Retinal pigment epithelial cell (primary cell): ENCODE measurements at regions not wholly inside any gene's neighbourhood (a gene's known extent, or its start where the extent isn't known, plus 50 kb on each side); places are given as distances from the start of the nearest gene placed in this dataset.
A peak's percentile ranks its signal among the peaks of the same experiment; 100 is the strongest.
"Not testable (repeated sequence)": the region's sequence is repeated elsewhere in the genome, so short reads cannot be mapped to it uniquely, and the experiment has no call there.

Experiments used
- DNase-seq: peaks from one replicate; pipeline ENCODE4 v3.0.0-alpha.2; 2010; ENCODE audit warnings: low read depth
- H3K4me3 ChIP-seq: 2 replicates; pipeline ENCODE4 v1.5.1; 2011; ENCODE audit warnings: mild to moderate bottlenecking, low read length, control low read depth, moderate library complexity
- TF ChIP-seq, protein P1 (sequence below): conservative IDR thresholded peaks from 2 replicates; pipeline ENCODE4 v1.5.1; 2011; ENCODE audit warnings: low read depth, low read length, control low read depth, inconsistent platforms

DNA sequence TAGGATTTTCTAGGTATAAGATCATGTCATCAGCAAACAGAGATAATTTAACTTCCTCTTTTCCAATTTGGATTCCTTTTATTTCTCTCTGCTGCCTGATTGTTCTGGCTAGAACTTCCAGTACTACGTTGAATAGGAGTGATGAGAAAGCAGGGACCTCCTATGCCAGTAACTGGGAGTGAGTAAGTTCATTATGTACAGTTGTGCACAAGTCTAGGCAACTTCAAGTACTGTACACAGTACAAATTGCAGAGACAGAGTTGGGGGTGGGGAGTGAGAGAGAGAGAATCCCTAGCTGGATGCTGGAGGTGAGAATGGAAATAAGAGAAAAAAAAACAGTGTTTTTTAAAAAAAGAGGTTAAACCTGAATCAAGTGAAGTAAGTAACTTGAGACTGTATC lies 210.2 kb downstream of the MMUT start:
- H3K4me3 ChIP-seq: no peak overlapping the region
- DNase-seq: no peak
- TF ChIP-seq, protein P1, sequence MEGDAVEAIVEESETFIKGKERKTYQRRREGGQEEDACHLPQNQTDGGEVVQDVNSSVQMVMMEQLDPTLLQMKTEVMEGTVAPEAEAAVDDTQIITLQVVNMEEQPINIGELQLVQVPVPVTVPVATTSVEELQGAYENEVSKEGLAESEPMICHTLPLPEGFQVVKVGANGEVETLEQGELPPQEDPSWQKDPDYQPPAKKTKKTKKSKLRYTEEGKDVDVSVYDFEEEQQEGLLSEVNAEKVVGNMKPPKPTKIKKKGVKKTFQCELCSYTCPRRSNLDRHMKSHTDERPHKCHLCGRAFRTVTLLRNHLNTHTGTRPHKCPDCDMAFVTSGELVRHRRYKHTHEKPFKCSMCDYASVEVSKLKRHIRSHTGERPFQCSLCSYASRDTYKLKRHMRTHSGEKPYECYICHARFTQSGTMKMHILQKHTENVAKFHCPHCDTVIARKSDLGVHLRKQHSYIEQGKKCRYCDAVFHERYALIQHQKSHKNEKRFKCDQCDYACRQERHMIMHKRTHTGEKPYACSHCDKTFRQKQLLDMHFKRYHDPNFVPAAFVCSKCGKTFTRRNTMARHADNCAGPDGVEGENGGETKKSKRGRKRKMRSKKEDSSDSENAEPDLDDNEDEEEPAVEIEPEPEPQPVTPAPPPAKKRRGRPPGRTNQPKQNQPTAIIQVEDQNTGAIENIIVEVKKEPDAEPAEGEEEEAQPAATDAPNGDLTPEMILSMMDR: no peak

DNA sequence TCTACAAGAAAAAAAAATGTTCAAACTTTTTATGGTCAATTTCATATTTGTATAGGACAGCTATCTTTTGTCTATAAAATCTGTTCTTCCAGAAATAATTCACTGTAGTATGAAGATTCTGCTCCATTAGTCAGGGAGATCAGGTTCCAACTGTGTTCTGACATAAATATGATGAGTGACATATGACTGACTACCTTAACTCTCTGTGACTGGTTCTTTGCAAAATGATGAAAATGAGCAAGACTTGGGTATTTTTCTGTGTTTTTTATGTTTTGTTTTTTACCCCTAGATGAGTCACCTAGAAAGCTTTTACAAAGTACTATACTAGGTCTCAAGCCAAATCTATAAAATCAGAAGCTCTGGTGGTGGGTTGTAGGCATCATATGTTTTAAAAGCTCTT lies 229.6 kb downstream of the MMUT start:
- TF ChIP-seq, protein P1: no peak
- no peak overlapping the region for H3K4me3 ChIP-seq
- peak; percentile 26 for DNase-seq

DNA sequence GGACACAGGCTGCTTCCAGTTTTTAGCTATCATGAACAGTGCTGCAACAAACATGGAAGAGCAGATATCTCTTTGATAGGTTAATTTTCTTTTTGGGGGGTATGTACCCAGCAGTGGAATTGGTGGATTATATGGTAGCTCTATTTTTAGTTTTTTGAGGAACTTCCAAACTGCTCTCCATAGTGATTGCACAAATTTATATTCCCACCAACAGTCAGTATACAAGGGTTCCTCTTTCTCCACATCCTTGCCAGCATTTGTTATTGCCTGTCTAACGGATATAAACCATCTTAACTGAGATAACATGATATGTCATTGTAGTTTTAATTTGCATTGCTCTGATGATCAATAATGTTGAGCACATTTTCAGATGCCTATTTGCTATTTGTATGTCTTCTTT lies 237.6 kb downstream of the MMUT start:
- TF ChIP-seq, protein P1: no peak
- H3K4me3 ChIP-seq: no peak overlapping the region
- DNase-seq: no peak

DNA sequence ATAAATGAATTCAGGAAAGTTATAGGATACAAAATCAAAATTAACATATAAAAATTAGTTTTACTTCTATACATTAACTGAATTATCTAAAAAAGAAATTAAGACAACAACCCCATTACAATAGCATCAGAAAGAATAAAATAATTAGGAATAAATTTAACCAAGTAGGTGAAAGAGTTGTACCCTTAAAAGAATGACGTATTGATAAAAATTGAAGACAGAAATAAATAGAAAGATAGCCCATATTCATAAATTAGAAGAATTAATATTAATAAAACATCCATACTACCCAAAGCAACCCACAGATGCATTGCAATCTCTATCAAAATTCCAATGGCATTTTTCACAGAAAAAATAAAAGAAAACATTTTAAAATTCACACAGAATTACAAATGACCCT lies 242.8 kb downstream of the MMUT start:
- H3K4me3 ChIP-seq: no peak overlapping the region
- no peak for DNase-seq
- TF ChIP-seq, protein P1: no peak

DNA sequence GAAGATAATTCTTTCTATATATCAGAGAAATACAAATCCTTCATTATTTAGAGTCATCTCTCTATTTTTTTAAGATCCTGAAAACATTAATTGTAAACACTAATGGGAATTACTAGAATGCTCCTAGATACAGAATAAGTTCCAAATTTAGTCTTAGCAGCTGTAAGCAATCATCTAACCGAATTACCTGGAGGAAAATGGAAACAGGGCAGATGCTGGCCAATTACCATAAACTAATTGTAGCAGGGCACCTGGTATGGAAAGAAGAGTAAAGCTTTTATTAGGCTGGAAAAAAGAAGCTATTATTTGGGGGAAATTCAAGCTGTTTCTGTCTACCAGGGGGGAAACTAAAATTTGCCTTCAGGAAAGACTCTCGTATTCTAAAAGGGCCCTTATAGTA lies 257.5 kb downstream of the MMUT start:
- no peak for DNase-seq
- TF ChIP-seq, protein P1: no peak

DNA sequence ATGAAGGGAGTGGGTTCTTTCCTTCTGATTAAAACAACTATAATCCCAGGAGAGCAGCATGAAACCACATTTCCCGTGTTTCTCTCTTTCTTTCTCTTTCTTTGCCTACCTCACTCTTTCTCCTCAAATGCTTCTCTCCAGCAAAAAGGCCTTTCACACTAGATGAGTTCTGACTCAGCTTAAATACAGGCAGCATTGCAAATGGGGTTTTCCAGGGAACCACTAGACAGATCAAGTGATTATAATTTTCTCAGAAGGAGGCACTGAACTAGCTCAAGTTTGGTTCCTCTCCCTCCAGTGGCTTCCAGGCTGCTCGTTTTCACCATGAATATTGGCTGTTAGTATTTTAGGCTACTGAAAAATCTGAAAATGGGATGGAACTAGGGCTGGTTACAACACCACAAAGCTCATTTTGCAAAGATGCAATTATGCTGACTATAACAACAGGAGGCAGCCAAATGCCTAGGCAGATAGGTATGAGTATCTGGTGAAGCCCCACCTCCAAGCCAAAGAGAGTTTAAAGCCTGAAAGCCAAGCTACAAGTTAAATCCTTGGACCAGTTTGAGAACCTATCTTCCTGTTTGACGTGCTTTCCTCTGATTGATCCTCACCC lies 260.0 kb downstream of the MMUT start:
- H3K4me3 ChIP-seq: no peak overlapping the region
- TF ChIP-seq, protein P1: no peak
- DNase-seq: no peak

More for the DNA sequence above, 257.5 kb downstream of the MMUT start:
- H3K4me3 ChIP-seq: no peak overlapping the region

DNA sequence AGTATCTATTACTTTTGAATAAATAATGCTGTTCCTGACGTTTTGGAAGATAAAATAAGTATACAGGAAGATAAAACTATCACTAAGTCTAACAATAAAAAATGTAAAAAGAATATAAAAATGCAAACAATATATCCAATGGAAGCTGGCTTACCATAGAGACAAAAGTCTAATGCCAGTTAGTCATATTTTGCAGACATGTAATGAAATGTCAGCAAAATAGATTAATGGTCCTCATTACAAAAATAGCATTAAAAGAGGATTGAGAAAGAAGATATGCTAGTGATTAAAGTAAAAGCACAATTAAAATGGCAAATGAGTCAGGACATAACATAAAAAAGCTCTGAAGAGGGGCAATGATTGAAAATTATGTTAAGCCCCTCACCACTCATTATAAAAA lies 265.0 kb downstream of the MMUT start:
- TF ChIP-seq, protein P1: no peak

DNA sequence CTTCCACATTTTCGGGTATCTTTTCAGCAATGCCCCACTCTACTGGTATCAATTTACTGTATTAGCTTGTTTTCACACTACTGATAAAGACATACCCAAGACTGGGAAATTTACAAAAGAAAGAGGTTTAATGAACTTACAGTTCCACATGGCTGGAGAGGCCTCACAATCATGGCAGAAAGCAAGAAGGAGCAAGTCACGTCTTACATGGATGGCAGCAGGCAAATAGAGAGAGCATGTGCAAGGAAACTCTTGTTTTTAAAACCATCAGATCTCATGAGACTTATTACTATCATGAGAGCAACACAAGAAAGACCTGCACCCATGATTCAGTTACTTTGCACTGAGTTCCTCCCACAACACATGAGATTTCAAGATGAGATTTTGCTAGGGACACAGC lies 300.7 kb downstream of the MMUT start:
- not testable (repeated sequence) for H3K4me3 ChIP-seq, DNase-seq

More for the DNA sequence above, 265.0 kb downstream of the MMUT start:
- H3K4me3 ChIP-seq: no peak overlapping the region
- no peak for DNase-seq
